ENCODE measurements at regions not wholly inside any gene's neighbourhood (a gene's known extent, or its start where the extent isn't known, plus 50 kb on each side); places are given as distances from the start of the nearest gene placed in this dataset.

- TF ChIP-seq POLR2A (IDR thresholded peaks at IDR 0.05) (no peak), CTCF (IDR thresholded peaks at IDR 0.05) (no peak)
Measured at GRCh38 chr3:5540532-5540931, 353.0 kb downstream of the EDEM1 start.
